Endothelial cell of umbilical vein (primary cell): ENCODE measurements at regions not wholly inside any gene's neighbourhood (a gene's known extent, or its start where the extent isn't known, plus 50 kb on each side); places are given as distances from the start of the nearest gene placed in this dataset.

Experiments
- POLR2A ChIP-seq: IDR thresholded peaks from 2 replicates; pipeline ENCODE4 v1.6.1; 2012; ENCODE audit warnings: low read depth, mild to moderate bottlenecking, control low read depth, low read length
- TF ChIP-seq, protein P1 (sequence below), 2 donors: IDR thresholded peaks; 1 replicate in 1 of 2; 2 replicates in 1 of 2; pipeline ENCODE4 v1.5.1; 2011; ENCODE audit warnings: low read length in 2 of 2, mild to moderate bottlenecking in 2 of 2, moderate library complexity in 2 of 2, control low read depth in 1 of 2, inconsistent platforms in 1 of 2, low read depth in 1 of 2; ENCODE audit not compliant: insufficient read depth in 1 of 2; ENCODE audit errors: extremely low read depth in 1 of 2

DNA sequence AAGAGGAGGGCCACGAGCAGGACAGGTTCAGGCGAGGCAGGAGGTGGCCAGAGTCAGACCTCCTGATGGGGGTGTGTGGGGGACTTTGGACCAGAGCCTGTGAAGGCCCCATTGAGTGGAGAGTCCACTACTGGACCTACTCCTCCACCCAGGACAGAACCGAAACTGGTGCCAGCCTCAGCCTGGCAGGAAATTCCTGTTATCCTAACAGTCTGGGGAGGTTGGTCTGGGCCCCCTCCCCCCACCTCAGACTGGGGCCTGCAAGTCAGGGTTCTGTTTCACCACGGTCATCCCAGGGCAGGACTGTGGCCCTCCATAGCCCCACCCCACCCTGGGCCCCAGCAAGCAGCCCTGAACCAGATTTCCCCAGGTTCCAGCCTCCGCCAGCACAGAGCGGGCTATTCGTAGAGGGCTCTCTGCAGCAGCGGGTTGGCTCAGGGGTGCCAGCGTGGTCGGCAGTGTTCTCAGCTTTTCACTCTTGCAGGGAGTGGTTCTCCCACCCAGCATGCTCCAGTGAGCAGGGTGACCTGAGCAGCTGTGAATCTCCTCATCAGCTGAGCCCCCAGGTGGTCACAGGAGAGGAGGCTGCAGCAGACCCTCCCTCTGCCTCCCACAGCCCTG lies 217.3 kb downstream of the TBC1D2B start:
- TF ChIP-seq, protein P1, sequence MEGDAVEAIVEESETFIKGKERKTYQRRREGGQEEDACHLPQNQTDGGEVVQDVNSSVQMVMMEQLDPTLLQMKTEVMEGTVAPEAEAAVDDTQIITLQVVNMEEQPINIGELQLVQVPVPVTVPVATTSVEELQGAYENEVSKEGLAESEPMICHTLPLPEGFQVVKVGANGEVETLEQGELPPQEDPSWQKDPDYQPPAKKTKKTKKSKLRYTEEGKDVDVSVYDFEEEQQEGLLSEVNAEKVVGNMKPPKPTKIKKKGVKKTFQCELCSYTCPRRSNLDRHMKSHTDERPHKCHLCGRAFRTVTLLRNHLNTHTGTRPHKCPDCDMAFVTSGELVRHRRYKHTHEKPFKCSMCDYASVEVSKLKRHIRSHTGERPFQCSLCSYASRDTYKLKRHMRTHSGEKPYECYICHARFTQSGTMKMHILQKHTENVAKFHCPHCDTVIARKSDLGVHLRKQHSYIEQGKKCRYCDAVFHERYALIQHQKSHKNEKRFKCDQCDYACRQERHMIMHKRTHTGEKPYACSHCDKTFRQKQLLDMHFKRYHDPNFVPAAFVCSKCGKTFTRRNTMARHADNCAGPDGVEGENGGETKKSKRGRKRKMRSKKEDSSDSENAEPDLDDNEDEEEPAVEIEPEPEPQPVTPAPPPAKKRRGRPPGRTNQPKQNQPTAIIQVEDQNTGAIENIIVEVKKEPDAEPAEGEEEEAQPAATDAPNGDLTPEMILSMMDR (IDR thresholded peaks at IDR 0.05; ENCODE audit: extremely low read depth in 1 of 2, insufficient read depth in 1 of 2, low read depth in 1 of 2, low read length in 2 of 2) = no peak
- TF ChIP-seq POLR2A = no peak
